ENCODE measurements at regions not wholly inside any gene's neighbourhood (a gene's known extent, or its start where the extent isn't known, plus 50 kb on each side); places are given as distances from the start of the nearest gene placed in this dataset.

DNA sequence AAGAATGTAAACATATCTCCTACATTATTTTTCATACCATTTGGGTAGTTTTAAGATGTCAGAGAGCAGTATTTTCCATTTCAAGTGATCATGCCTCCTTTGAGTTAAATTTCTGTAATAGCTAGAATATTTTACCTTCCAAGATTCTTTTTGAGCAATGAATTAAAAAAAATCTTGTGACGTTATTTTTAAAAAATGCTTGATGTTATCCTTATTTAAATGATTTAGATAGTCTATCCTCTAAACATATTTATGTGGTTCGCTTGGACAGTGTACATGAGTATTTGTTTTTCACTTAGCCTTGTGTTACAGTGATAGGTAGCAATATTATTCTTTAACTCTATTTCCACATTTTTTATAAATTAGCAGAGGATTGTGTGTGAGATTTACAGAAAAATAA, 639.2 kb upstream of the CDH2 start:
- no peak for TF ChIP-seq POLR2A (IDR thresholded peaks at IDR 0.05)
- TF ChIP-seq, protein P1, sequence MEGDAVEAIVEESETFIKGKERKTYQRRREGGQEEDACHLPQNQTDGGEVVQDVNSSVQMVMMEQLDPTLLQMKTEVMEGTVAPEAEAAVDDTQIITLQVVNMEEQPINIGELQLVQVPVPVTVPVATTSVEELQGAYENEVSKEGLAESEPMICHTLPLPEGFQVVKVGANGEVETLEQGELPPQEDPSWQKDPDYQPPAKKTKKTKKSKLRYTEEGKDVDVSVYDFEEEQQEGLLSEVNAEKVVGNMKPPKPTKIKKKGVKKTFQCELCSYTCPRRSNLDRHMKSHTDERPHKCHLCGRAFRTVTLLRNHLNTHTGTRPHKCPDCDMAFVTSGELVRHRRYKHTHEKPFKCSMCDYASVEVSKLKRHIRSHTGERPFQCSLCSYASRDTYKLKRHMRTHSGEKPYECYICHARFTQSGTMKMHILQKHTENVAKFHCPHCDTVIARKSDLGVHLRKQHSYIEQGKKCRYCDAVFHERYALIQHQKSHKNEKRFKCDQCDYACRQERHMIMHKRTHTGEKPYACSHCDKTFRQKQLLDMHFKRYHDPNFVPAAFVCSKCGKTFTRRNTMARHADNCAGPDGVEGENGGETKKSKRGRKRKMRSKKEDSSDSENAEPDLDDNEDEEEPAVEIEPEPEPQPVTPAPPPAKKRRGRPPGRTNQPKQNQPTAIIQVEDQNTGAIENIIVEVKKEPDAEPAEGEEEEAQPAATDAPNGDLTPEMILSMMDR (IDR thresholded peaks at IDR 0.05), result no peak
